ENCODE measurements at regions not wholly inside any gene's neighbourhood (a gene's known extent, or its start where the extent isn't known, plus 50 kb on each side); places are given as distances from the start of the nearest gene placed in this dataset.
"Not testable (repeated sequence)": the region's sequence is repeated elsewhere in the genome, so short reads cannot be mapped to it uniquely, and the experiment has no call there.

- TF ChIP-seq USF2 (IDR thresholded peaks at IDR 0.05; ENCODE audit: borderline replicate concordance, low read depth, low read length): no peak
- TF ChIP-seq RCOR1 (IDR thresholded peaks at IDR 0.05; ENCODE audit: low read length): no peak
- TF ChIP-seq POLR2AphosphoS5 (IDR thresholded peaks at IDR 0.05; ENCODE audit: low read depth, low read length): no peak
- TF ChIP-seq EZH2phosphoT487 (IDR thresholded peaks at IDR 0.05; ENCODE audit: borderline replicate concordance, low read depth): no peak
Observed at GRCh38 chr4:94152466-94152865, 55.2 kb upstream of the SMARCAD1 start (continued).

- POLR2A ChIA-PET; H3K9ac ChIP-seq; H3F3A ChIP-seq (replicated peaks; ENCODE audit: insufficient read depth); H2AFZ ChIP-seq (ENCODE audit: low read depth); H3K27ac ChIP-seq (ENCODE audit: low read depth in 2 of 2, low read length in 1 of 2); DNase-seq; CTCF ChIA-PET; H3K79me2 ChIP-seq (ENCODE audit: insufficient read depth); H3K4me2 ChIP-seq; H3K36me3 ChIP-seq (replicated peaks in 1 of 2; ENCODE audit: control insufficient read depth in 1 of 2, insufficient read depth in 2 of 2, low read length in 1 of 2); H3K9me3 ChIP-seq; H4K20me1 ChIP-seq (ENCODE audit: insufficient read depth); H3K4me3 ChIP-seq (ENCODE audit: low read depth in 2 of 2, low read length in 1 of 2); H3K4me1 ChIP-seq (ENCODE audit: control insufficient read depth in 1 of 2, insufficient read depth in 2 of 2, low read depth in 1 of 2, low read length in 1 of 2); H3K27me3 ChIP-seq (ENCODE audit: insufficient read depth); H3K9me2 ChIP-seq: not testable (repeated sequence)
- WGBS (ENCODE audit: low lambda C conversion rate): 100% methylated on average over 1 of the region's 2 CpGs
Observed at GRCh38 chr4:94155404-94155803, 52.3 kb upstream of the SMARCAD1 start.

GRCh38 chr4:94156826-94157225, 50.8 kb upstream of the SMARCAD1 start:
- H3K9me3 ChIP-seq: no peaks in the 10 kb centered on the region
- H3K4me2 ChIP-seq: no peak overlapping the region
- H3K4me3 ChIP-seq (ENCODE audit: low read depth in 2 of 2, low read length in 1 of 2): no peak overlapping the region
- no peaks in the 10 kb centered on the region for H3F3A ChIP-seq (replicated peaks; ENCODE audit: insufficient read depth)
- TF ChIP-seq POLR2AphosphoS5 (IDR thresholded peaks at IDR 0.05; ENCODE audit: low read depth, low read length): no peak
- TF ChIP-seq REST (IDR thresholded peaks at IDR 0.05; ENCODE audit: low read depth, low read length): no peak
- TF ChIP-seq YY1 (IDR thresholded peaks at IDR 0.05; ENCODE audit: low read depth): no peak
- no peak for TF ChIP-seq RAD21 (IDR thresholded peaks at IDR 0.05; ENCODE audit: low read length)
- TF ChIP-seq MXI1 (IDR thresholded peaks at IDR 0.05; ENCODE audit: low read depth, low read length): no peak
- no peak for TF ChIP-seq TAF1 (IDR thresholded peaks at IDR 0.05; ENCODE audit: borderline replicate concordance, low read depth, low read length)
- no peak for TF ChIP-seq FOSL2 (IDR thresholded peaks at IDR 0.05; ENCODE audit: borderline replicate concordance, low read depth)
- no peak for TF ChIP-seq SIN3A (IDR thresholded peaks at IDR 0.05; ENCODE audit: borderline replicate concordance, low read depth, low read length)
- no peak for TF ChIP-seq PBX3 (IDR thresholded peaks at IDR 0.05)
- no peak for TF ChIP-seq FOXJ3 (CRISPR knock-in tag; IDR thresholded peaks at IDR 0.05)
- TF ChIP-seq NRF1 (IDR thresholded peaks at IDR 0.05; ENCODE audit: low read depth, low read length): no peak
- TF ChIP-seq GABPA (IDR thresholded peaks at IDR 0.05; ENCODE audit: low read depth): no peak
- H3K27ac ChIP-seq (ENCODE audit: low read depth in 2 of 2, low read length in 1 of 2): no peak overlapping the region
- DNase-seq: no peak
- CTCF ChIA-PET: no interaction called here
- WGBS (ENCODE audit: low lambda C conversion rate): 15% methylated on average over 5 of the region's 5 CpGs
- no peaks in the 10 kb centered on the region for H3K27me3 ChIP-seq (ENCODE audit: insufficient read depth)
- H2AFZ ChIP-seq (ENCODE audit: low read depth): no peak overlapping the region
- H4K20me1 ChIP-seq (ENCODE audit: insufficient read depth): no peaks in the 10 kb centered on the region
- H3K4me1 ChIP-seq (ENCODE audit: control insufficient read depth in 1 of 2, insufficient read depth in 2 of 2, low read depth in 1 of 2, low read length in 1 of 2): no peaks in the 10 kb centered on the region
- no peaks in the 10 kb centered on the region for H3K79me2 ChIP-seq (ENCODE audit: insufficient read depth)
- POLR2A ChIA-PET: no interaction called here
- H3K36me3 ChIP-seq (replicated peaks in 1 of 2; ENCODE audit: control insufficient read depth in 1 of 2, insufficient read depth in 2 of 2, low read length in 1 of 2): no peaks in the 10 kb centered on the region
- H3K9me2 ChIP-seq: no peaks in the 10 kb centered on the region
- no peak overlapping the region for H3K9ac ChIP-seq

Measured in SK-N-SH (cell line).